PFSK-1 (cell line): ENCODE measurements at regions not wholly inside any gene's neighbourhood (a gene's known extent, or its start where the extent isn't known, plus 50 kb on each side); places are given as distances from the start of the nearest gene placed in this dataset.

Experiments
- POLR2AphosphoS5 ChIP-seq: IDR thresholded peaks from 2 replicates; pipeline ENCODE4 v1.6.1; 2012; ENCODE audit warnings: low read depth, mild to moderate bottlenecking, control low read depth, low read length, moderate library complexity
- SIN3A ChIP-seq: IDR thresholded peaks from 2 replicates; pipeline ENCODE4 v1.6.1; 2012; ENCODE audit warnings: mild to moderate bottlenecking, low read length, moderate library complexity, borderline replicate concordance; ENCODE audit not compliant: insufficient read depth
- TAF1 ChIP-seq: IDR thresholded peaks from 2 replicates; pipeline ENCODE4 v1.6.1; 2012; ENCODE audit warnings: low read length, control low read depth, borderline replicate concordance; ENCODE audit not compliant: insufficient read depth
- TF ChIP-seq, protein P1 (sequence below), 2 experiments: IDR thresholded peaks; 2 replicates each; pipeline versions ENCODE4 v1.6.1 to v1.8.0; 2011 to 2012; ENCODE audit warnings: low read depth in 2 of 2, low read length in 2 of 2, control low read depth in 1 of 2, inconsistent platforms in 1 of 2, mild to moderate bottlenecking in 1 of 2, moderate library complexity in 1 of 2; ENCODE audit not compliant: insufficient read depth in 1 of 2

DNA sequence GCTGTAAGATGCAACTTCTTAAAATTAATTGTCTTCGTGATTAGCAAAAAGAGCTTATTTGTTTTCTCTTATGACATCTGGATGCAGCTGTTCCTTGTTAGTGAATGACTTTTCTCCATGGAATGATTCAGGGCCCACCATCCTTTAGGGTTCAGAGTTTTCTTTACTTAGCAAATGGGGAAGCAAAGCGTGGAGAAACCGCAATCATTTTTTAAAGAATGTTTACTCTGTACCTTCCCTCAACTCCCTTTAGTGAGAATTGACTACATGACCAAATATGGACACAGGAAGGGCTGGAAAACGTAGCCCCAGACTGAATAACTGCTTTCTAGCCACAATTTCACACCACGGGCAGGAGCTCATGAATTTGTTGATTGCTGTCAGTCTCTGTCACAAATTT, 130.1 kb downstream of the EDEM1 start:
- TF ChIP-seq TAF1, result no peak
- TF ChIP-seq POLR2AphosphoS5, result no peak
- TF ChIP-seq, protein P1, sequence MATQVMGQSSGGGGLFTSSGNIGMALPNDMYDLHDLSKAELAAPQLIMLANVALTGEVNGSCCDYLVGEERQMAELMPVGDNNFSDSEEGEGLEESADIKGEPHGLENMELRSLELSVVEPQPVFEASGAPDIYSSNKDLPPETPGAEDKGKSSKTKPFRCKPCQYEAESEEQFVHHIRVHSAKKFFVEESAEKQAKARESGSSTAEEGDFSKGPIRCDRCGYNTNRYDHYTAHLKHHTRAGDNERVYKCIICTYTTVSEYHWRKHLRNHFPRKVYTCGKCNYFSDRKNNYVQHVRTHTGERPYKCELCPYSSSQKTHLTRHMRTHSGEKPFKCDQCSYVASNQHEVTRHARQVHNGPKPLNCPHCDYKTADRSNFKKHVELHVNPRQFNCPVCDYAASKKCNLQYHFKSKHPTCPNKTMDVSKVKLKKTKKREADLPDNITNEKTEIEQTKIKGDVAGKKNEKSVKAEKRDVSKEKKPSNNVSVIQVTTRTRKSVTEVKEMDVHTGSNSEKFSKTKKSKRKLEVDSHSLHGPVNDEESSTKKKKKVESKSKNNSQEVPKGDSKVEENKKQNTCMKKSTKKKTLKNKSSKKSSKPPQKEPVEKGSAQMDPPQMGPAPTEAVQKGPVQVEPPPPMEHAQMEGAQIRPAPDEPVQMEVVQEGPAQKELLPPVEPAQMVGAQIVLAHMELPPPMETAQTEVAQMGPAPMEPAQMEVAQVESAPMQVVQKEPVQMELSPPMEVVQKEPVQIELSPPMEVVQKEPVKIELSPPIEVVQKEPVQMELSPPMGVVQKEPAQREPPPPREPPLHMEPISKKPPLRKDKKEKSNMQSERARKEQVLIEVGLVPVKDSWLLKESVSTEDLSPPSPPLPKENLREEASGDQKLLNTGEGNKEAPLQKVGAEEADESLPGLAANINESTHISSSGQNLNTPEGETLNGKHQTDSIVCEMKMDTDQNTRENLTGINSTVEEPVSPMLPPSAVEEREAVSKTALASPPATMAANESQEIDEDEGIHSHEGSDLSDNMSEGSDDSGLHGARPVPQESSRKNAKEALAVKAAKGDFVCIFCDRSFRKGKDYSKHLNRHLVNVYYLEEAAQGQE (IDR thresholded peaks at IDR 0.05; ENCODE audit: insufficient read depth in 1 of 2, low read depth in 2 of 2, low read length in 2 of 2), result no peak
- no peak for TF ChIP-seq SIN3A
